Activated B cell treated with CpG ODN at 0.5 μM for 24 hours (primary cell): ENCODE measurements at regions not wholly inside any gene's neighbourhood (a gene's known extent, or its start where the extent isn't known, plus 50 kb on each side); places are given as distances from the start of the nearest gene placed in this dataset.

ENCODE experiments used
- ATAC-seq: fragments of 200-7000 bp; cut with Tn5 transposase; one replicate; pipeline ENCODE4 v1.10.0; 2021; ENCODE audit warnings: low read depth, mild to moderate bottlenecking, moderate library complexity
- CTCF ChIA-PET: fragments of 350-600 bp; sonication (Branson Sonifier 250); formaldehyde crosslinking; loops from one replicate; lab custom pipeline; 2021; ENCODE audit warnings: antibody characterized with exemption; lab: Charles Lee
- POLR2A ChIA-PET: fragments of 350-600 bp; sonication (Branson Sonifier 250); formaldehyde crosslinking; loops from one replicate; lab custom pipeline; 2021; ENCODE audit warnings: antibody characterized with exemption; lab: Charles Lee
- DNase-seq: peaks from one replicate; pipeline ENCODE4 v3.0.0; 2022
- H3K27ac Mint-ChIP-seq: one replicate; pipeline ENCODE4 v1.8.0; 2020; ENCODE audit warnings: mixed read lengths
- H3K27me3 Mint-ChIP-seq: one replicate; pipeline ENCODE4 v1.8.0; 2021; ENCODE audit warnings: mixed read lengths
- H3K36me3 Mint-ChIP-seq: one replicate; pipeline ENCODE4 v1.8.0; 2021; ENCODE audit warnings: low read depth, mixed read lengths
- H3K4me1 Mint-ChIP-seq: one replicate; pipeline ENCODE4 v1.8.0; 2021; ENCODE audit warnings: mixed read lengths
- H3K4me3 Mint-ChIP-seq: one replicate; pipeline ENCODE4 v1.8.0; 2020; ENCODE audit warnings: mild to moderate bottlenecking, mixed read lengths
- H3K9me3 Mint-ChIP-seq: one replicate; pipeline ENCODE4 v1.8.0; 2020; ENCODE audit warnings: mixed read lengths
- CTCF ChIP-seq: fragments of 200-600 bp; IDR thresholded peaks from one replicate; pipeline ENCODE4 v1.8.0; 2022; ENCODE audit warnings: antibody characterized with exemption, mild to moderate bottlenecking
- intact Hi-C: fragments of 100-400 bp; cut with micrococcal nuclease; formaldehyde crosslinking; loops from one replicate; pipeline ENCODE4 v1.15.1; 2024

DNA sequence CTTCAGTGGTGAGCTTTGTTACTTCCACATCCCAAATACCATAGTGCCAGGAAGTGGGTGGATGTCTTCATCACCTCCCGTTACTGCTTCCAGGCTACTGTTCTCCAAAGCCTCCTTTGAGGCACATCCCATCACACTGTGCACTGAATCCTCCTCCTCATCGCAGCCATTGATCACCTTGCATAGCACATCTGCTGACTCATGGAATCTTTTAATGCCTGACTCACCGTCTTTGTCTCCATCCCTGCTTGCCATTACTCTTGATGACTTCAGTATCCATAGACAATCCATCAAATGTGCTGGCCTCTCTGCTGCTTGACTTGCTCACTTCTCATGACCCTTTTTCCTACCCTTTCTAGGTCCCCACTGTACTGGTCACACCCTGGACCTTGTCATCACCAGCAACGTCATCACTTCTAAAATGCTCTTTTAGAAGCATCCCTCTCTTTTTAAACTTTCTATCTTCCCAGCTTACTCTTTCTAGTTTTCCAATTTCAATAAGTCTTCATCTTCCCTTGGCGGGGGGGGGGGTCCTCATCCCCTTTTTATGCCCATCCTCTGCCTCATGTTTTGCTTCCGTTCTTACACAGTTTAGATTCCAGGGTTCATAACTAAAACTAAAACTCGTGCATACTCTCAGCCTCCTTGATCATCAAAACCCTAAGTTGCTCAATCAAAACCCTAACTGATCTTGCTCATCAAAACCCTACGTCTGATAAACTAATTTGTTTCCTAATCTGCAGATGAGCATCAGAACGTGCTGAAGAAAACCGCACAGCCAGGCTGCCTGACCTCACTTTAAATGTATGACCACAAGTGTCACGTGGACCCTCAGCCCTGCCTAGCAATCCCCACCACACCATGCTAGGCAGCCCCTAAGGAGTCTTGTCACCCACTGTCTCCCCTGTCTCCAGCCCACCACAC is 289.7 kb upstream of the ZFHX3 start:
- no peak overlapping the region for H3K4me3 Mint-ChIP-seq
- no peaks in the 10 kb centered on the region for H3K36me3 Mint-ChIP-seq
- DNase-seq: no peak
- CTCF ChIA-PET: no interaction called here
- TF ChIP-seq CTCF: no peak
- no peak for ATAC-seq
- POLR2A ChIA-PET: no interaction called here
- H3K9me3 Mint-ChIP-seq: no peaks in the 10 kb centered on the region
- no peak overlapping the region for H3K27ac Mint-ChIP-seq
- intact Hi-C loops: no loop called here
- no peaks in the 10 kb centered on the region for H3K4me1 Mint-ChIP-seq
- H3K27me3 Mint-ChIP-seq: no peaks in the 10 kb centered on the region

DNA sequence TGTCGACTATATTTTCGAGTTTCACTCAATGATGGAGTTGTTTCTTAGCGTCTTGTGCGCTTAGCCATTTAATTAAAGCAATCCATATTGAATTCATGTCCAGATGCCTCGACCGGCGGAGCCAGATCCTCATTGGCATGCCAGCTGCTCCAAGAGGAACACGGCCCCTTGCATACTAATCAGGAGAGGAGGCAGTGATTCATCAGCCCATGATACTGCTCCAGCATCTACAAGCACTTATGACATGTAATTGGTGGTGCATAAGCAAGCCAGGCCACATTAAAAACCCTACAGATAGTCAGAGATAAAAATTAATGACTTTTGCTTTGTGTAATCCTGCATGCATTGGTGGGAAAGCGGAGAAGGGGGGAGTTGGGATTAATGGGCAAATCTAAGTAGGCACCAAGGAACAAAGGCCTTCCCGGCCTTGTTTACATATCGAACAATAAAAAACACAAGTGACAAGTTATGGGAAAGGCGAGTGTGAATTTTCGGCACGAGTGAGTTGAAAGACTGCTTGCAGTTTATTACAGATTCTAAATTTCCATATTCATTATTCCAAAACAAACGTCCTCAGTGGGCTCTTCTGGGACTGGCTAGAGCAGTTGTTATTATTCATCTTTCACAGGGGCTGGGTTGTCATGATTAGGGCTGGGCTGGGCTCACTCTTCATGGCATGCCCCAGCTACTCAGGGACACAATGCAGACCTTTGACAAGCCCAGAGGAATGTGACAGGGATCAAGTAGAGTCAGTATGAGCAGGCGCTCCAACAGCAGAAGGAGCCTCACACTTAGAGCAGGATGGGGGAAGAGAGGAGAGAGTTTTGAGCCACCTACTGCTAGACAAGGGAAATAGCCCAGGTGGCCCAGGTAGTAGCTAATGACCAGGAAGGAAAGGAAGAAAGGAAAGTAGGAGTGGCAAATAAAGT is 281.7 kb upstream of the ZFHX3 start:
- no peaks in the 10 kb centered on the region for H3K36me3 Mint-ChIP-seq
- no peak for DNase-seq
- POLR2A ChIA-PET: no interaction called here
- intact Hi-C loops: no loop called here
- H3K4me3 Mint-ChIP-seq: no peak overlapping the region
- H3K27ac Mint-ChIP-seq: no peak overlapping the region
- no peak for ATAC-seq
- no peaks in the 10 kb centered on the region for H3K9me3 Mint-ChIP-seq
- no peak for TF ChIP-seq CTCF
- CTCF ChIA-PET: no interaction called here
- no peaks in the 10 kb centered on the region for H3K27me3 Mint-ChIP-seq
- no peaks in the 10 kb centered on the region for H3K4me1 Mint-ChIP-seq

DNA sequence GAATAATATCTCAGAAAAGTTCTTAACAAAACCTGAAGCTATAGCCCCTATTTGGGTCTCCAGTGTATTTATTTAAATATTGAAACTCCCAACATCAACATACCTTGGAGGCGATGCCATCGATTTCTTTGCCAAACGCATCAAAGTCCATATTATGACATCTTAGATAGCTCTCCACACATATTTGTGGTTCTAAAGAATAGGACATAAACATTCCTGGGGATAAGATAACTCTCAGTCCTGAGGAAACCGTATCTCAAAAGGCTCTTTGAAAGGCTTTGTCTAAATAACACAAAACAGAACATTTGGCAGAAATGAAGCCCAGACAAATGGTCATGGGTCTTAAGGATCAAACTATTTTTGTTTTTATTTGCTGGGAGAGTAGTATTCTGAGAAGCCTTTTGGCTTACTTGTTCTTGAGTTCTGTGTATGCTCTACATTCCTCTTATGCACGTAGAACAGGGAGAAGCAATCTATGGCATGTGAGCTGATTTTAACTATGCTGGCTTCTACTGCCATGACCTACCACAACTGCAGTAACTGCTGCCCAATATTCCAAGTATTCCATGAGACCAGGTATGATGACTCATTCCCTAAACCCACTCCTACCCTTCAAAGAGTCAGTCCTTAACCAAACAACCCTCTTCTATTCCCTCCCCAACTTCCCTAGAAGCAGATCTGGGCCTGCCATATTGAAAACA is 279.0 kb upstream of the ZFHX3 start:
- Mint-ChIP-seq H3K27ac (no peak overlapping the region), H3K36me3 (no peaks in the 10 kb centered on the region), H3K9me3 (no peaks in the 10 kb centered on the region), H3K4me3 (no peak overlapping the region), H3K27me3 (no peaks in the 10 kb centered on the region), H3K4me1 (no peaks in the 10 kb centered on the region)
- no peak for DNase-seq
- TF ChIP-seq CTCF: no peak
- ChIA-PET POLR2A (no interaction called here), CTCF (no interaction called here)
- intact Hi-C loops: no loop called here
- no peak for ATAC-seq

- Mint-ChIP-seq H3K4me1 (no peaks in the 10 kb centered on the region), H3K27me3 (no peaks in the 10 kb centered on the region), H3K27ac (no peak overlapping the region), H3K36me3 (no peaks in the 10 kb centered on the region), H3K9me3 (no peaks in the 10 kb centered on the region), H3K4me3 (no peak overlapping the region)
- ATAC-seq (no peak), DNase-seq (no peak)
- intact Hi-C loops: no loop called here
- no peak for TF ChIP-seq CTCF
- ChIA-PET CTCF (no interaction called here), POLR2A (no interaction called here)
Measured at GRCh38 chr16:73326221-73326620, 278.3 kb upstream of the ZFHX3 start.
